PC-9 (cell line): ENCODE measurements at regions not wholly inside any gene's neighbourhood (a gene's known extent, or its start where the extent isn't known, plus 50 kb on each side); places are given as distances from the start of the nearest gene placed in this dataset.

Source experiments
- EZH2 ChIP-seq: fragments of 200-600 bp; sonication (generic); IDR thresholded peaks from 2 replicates; pipeline ENCODE4 v1.8.0; 2017; ENCODE audit warnings: antibody characterized with exemption, low read depth
- TF ChIP-seq, protein P1 (sequence below): fragments of 200-600 bp; sonication (generic); conservative IDR thresholded peaks from 2 replicates; pipeline ENCODE4 v1.6.1; 2017; ENCODE audit warnings: mixed run types, antibody characterized with exemption, mild to moderate bottlenecking, moderate library complexity

DNA sequence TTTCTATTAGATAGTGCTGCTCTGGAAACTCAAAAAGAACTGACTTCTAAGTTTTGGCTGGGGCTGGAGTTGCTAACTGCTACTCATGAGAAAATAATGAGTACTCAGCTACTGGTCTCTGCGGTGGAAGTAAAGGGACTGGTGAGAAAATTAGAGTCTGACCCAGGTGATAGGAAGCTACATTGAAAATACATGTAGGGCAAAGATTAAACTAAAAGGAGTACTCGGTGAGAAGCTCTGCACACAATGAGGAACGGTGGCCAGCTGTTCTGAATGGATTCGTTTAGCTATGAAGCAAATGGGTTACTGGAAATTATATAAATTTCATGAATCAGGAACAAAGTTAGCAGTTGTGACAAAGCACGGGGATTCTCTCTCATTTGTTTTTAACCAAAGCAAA is 512.9 kb upstream of the SGO1 start:
- TF ChIP-seq, protein P1, sequence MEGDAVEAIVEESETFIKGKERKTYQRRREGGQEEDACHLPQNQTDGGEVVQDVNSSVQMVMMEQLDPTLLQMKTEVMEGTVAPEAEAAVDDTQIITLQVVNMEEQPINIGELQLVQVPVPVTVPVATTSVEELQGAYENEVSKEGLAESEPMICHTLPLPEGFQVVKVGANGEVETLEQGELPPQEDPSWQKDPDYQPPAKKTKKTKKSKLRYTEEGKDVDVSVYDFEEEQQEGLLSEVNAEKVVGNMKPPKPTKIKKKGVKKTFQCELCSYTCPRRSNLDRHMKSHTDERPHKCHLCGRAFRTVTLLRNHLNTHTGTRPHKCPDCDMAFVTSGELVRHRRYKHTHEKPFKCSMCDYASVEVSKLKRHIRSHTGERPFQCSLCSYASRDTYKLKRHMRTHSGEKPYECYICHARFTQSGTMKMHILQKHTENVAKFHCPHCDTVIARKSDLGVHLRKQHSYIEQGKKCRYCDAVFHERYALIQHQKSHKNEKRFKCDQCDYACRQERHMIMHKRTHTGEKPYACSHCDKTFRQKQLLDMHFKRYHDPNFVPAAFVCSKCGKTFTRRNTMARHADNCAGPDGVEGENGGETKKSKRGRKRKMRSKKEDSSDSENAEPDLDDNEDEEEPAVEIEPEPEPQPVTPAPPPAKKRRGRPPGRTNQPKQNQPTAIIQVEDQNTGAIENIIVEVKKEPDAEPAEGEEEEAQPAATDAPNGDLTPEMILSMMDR = no peak
- TF ChIP-seq EZH2 = no peak
